Ovary (tissue), 3 donors: ENCODE measurements at regions not wholly inside any gene's neighbourhood (a gene's known extent, or its start where the extent isn't known, plus 50 kb on each side); places are given as distances from the start of the nearest gene placed in this dataset.

ENCODE experiments used
- EP300 ChIP-seq: sonication (generic); formaldehyde crosslinking; IDR thresholded peaks from one replicate; pipeline ENCODE4 v1.6.1; 2017; ENCODE audit warnings: antibody characterized with exemption
- POLR2A ChIP-seq: fragments of 450-650 bp; IDR thresholded peaks from one replicate; pipeline ENCODE4 v1.6.1; 2017; ENCODE audit warnings: antibody characterized with exemption, mild to moderate bottlenecking, moderate library complexity
- TF ChIP-seq, protein P1 (sequence below), 3 donors: fragments of 450-650 bp in 2 of 3; fragments of 200-600 bp in 1 of 3; IDR thresholded peaks; one replicate each; pipeline versions ENCODE4 v1.5.1 to v1.8.0; 2016 to 2022; ENCODE audit warnings: antibody characterized with exemption in 3 of 3, mild to moderate bottlenecking in 1 of 3
- donor health status: DM: no; HTN: no; CAD: no.

DNA sequence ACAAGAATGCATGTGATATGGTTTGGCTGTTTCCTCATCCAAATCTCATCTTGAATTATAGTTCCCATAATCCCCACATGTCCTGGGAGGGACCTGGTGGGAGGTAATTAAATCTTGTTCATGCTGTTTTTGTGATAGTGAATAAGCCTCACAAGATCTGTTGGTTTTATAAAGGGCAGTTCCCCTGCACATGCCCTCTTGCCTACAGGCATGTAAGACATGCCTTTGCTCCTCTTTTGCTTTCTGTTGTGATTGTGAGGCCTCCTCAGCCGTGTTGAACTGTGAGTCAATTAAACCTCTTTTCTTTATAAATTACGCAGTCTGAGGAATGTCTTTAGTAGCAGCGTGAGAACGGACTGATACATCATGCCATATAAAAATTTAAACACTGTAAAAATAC is 1537.0 kb downstream of the OTOL1 start:
- TF ChIP-seq, protein P1, sequence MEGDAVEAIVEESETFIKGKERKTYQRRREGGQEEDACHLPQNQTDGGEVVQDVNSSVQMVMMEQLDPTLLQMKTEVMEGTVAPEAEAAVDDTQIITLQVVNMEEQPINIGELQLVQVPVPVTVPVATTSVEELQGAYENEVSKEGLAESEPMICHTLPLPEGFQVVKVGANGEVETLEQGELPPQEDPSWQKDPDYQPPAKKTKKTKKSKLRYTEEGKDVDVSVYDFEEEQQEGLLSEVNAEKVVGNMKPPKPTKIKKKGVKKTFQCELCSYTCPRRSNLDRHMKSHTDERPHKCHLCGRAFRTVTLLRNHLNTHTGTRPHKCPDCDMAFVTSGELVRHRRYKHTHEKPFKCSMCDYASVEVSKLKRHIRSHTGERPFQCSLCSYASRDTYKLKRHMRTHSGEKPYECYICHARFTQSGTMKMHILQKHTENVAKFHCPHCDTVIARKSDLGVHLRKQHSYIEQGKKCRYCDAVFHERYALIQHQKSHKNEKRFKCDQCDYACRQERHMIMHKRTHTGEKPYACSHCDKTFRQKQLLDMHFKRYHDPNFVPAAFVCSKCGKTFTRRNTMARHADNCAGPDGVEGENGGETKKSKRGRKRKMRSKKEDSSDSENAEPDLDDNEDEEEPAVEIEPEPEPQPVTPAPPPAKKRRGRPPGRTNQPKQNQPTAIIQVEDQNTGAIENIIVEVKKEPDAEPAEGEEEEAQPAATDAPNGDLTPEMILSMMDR (IDR thresholded peaks at IDR 0.05), result no peak
- TF ChIP-seq POLR2A (no peak), EP300 (no peak)
